ENCODE measurements at regions not wholly inside any gene's neighbourhood (a gene's known extent, or its start where the extent isn't known, plus 50 kb on each side); places are given as distances from the start of the nearest gene placed in this dataset.

DNA sequence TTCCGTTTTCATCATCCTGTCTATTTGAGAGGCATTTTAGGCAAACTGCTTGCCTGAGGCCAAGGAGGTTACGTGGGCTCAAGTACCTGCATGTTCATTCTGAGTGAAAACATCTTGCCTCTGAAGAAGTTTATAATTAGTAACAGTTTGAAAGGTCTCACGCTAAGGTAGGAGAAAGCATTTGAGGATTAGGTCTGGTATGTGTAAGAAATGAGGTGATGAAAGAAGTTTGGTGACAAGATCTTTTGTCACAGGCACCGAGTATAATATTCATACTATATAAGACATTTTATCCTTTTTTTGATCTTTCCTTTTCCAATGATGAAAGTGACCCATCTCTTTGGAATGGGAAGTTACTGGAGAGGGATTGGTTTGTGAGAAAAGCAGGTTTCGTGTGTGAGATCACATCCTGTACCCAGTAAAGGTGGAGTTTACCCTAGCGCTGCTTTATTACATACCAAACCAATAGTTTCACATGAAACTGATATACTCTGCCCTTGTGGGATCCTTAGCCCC is 98.7 kb upstream of the PDC start:
- H3K36me3 Mint-ChIP-seq: no peaks in the 10 kb centered on the region
- no peaks in the 10 kb centered on the region for H3K9me3 ChIP-seq (ENCODE audit: low read depth)
- H3F3A ChIP-seq (ENCODE audit: low read depth): no peaks in the 10 kb centered on the region
- H3K4me1 ChIP-seq: no peaks in the 10 kb centered on the region
- no peaks in the 10 kb centered on the region for H3K79me2 ChIP-seq (ENCODE audit: low read depth)
- H4K20me1 ChIP-seq (ENCODE audit: low read depth): no peaks in the 10 kb centered on the region
- no peak overlapping the region for H3K27ac ChIP-seq
- no peak overlapping the region for H3K4me2 ChIP-seq
- H3K4me3 ChIP-seq: no peak overlapping the region
- no peaks in the 10 kb centered on the region for H3K4me1 Mint-ChIP-seq
- no peaks in the 10 kb centered on the region for H3K27me3 ChIP-seq
- TF ChIP-seq EZH2phosphoT487 (IDR thresholded peaks at IDR 0.05): no peak
- no peak for TF ChIP-seq CTCF (IDR thresholded peaks at IDR 0.05)
- H3K4me3 Mint-ChIP-seq: no peak overlapping the region
- H2AFZ ChIP-seq (replicated peaks): no peak overlapping the region
- H3K36me3 ChIP-seq: no peaks in the 10 kb centered on the region
- H3K27me3 Mint-ChIP-seq (ENCODE audit: insufficient read depth, low read depth): no peaks in the 10 kb centered on the region
- no peak overlapping the region for H3K27ac Mint-ChIP-seq
- no peak overlapping the region for H3K9ac ChIP-seq
- DNase-seq (ENCODE audit: low spot score): no peak
- H3K9me3 Mint-ChIP-seq: no peaks in the 10 kb centered on the region

DNA sequence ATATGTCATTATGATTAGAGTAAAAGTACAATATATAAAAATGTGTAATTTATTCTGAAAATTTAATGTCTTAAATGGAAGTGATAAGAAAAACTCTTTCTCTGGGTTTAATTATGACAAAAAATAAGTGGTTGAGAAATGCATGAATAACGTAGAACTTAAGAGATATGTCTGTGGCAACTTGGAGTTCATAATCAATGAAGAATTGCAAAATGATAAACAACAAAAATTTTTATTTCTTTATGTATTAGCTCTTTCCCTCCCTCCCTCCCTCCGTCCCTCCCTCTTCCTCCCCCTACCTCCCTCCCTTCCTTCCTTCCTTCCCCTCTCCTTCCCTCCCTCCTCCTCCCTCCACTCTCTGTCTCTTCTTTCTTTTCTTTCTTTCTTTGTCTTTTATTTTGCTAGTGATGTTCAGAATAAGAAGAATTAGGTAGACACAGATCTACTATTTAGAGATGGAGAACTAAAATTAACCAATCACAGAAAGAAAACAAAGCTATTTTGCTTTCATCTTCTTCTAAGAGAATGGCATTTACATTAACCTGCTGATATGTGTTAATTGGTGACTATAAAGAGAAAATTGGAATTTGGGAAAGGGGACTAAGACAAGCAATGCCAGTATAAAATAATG is 96.3 kb upstream of the PDC start:
- Histone ChIP-seq H3K4me3 (no peak overlapping the region), H3K27ac (no peak overlapping the region), H2AFZ (replicated peaks) (no peak overlapping the region), H3K9ac (no peak overlapping the region), H3K4me2 (no peak overlapping the region), H3K27me3 (no peaks in the 10 kb centered on the region), H3K9me3 (ENCODE audit: low read depth) (no peaks in the 10 kb centered on the region), H3F3A (ENCODE audit: low read depth) (no peaks in the 10 kb centered on the region), H3K4me1 (no peaks in the 10 kb centered on the region), H3K79me2 (ENCODE audit: low read depth) (no peaks in the 10 kb centered on the region), H3K36me3 (no peaks in the 10 kb centered on the region), H4K20me1 (ENCODE audit: low read depth) (no peaks in the 10 kb centered on the region)
- Mint-ChIP-seq H3K36me3 (no peaks in the 10 kb centered on the region), H3K27me3 (ENCODE audit: insufficient read depth, low read depth) (no peaks in the 10 kb centered on the region), H3K4me1 (no peaks in the 10 kb centered on the region), H3K9me3 (peaks cover under 1% of the 10 kb centered on the region), H3K4me3 (no peak overlapping the region), H3K27ac (no peak overlapping the region)
- DNase-seq (ENCODE audit: low spot score): no peak
- no peak for TF ChIP-seq CTCF (IDR thresholded peaks at IDR 0.05)
- no peak for TF ChIP-seq EZH2 (IDR thresholded peaks at IDR 0.05)
- no peak for TF ChIP-seq EZH2phosphoT487 (IDR thresholded peaks at IDR 0.05)

DNA sequence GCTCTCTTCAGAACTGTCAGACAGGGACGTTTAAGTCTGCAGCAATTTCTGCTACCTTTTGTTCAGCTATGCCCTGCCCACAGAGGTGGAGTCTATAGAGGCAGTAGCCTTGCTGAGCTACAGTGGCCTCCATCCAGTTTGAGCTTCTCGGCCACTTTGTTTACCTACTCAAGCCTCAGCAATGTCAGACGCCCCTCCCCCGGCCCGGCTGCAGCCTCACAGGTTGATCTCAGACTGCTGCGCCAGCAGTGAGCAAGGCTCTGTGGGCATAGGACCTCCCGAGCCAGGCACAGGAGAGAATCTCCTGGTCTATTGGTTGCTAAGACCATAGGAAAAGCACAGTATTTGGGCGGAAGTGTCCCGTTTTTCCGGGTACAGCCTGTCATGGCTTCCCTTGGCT is 89.9 kb upstream of the PDC start:
- Mint-ChIP-seq H3K4me3 (no peak overlapping the region), H3K27me3 (ENCODE audit: insufficient read depth, low read depth) (no peaks in the 10 kb centered on the region), H3K4me1 (no peaks in the 10 kb centered on the region), H3K9me3 (peaks cover 6% of the 10 kb centered on the region), H3K36me3 (no peaks in the 10 kb centered on the region), H3K27ac (no peak overlapping the region)
- H3K9ac ChIP-seq: no peak overlapping the region
- no peaks in the 10 kb centered on the region for H3K27me3 ChIP-seq
- no peak for TF ChIP-seq EZH2phosphoT487 (IDR thresholded peaks at IDR 0.05)
- TF ChIP-seq EZH2 (IDR thresholded peaks at IDR 0.05): no peak
- TF ChIP-seq CTCF (IDR thresholded peaks at IDR 0.05): no peak
- no peaks in the 10 kb centered on the region for H3K4me1 ChIP-seq
- H3K79me2 ChIP-seq (ENCODE audit: low read depth): no peaks in the 10 kb centered on the region
- DNase-seq (ENCODE audit: low spot score): no peak
- no peaks in the 10 kb centered on the region for H4K20me1 ChIP-seq (ENCODE audit: low read depth)
- H3K4me3 ChIP-seq: no peak overlapping the region
- H3F3A ChIP-seq (ENCODE audit: low read depth): no peaks in the 10 kb centered on the region
- no peak overlapping the region for H3K4me2 ChIP-seq
- no peaks in the 10 kb centered on the region for H3K9me3 ChIP-seq (ENCODE audit: low read depth)
- H2AFZ ChIP-seq (replicated peaks): no peak overlapping the region
- no peak overlapping the region for H3K27ac ChIP-seq
- H3K36me3 ChIP-seq: peaks cover 4% of the 10 kb centered on the region

Data from neural progenitor cell (in vitro differentiated cells).